Fibroblast of lung (primary cell): ENCODE measurements at regions not wholly inside any gene's neighbourhood (a gene's known extent, or its start where the extent isn't known, plus 50 kb on each side); places are given as distances from the start of the nearest gene placed in this dataset.
"Not testable (repeated sequence)": the region's sequence is repeated elsewhere in the genome, so short reads cannot be mapped to it uniquely, and the experiment has no call there.

Experiments used
- DNase-seq, 2 donors: peaks; one replicate each; pipeline versions ENCODE4 v3.0.0 to v3.0.0-alpha.2; 2010; ENCODE audit warnings: low read depth in 2 of 2
- H2AFZ ChIP-seq: 2 replicates; pipeline ENCODE4 v1.5.1; 2012; ENCODE audit warnings: low read length, control low read depth, inconsistent platforms
- H3K27ac ChIP-seq: 2 replicates; pipeline ENCODE4 v1.5.1; 2011; ENCODE audit warnings: low read length, control low read depth; ENCODE audit not compliant: insufficient read depth
- H3K27me3 ChIP-seq: 2 replicates; pipeline ENCODE4 v1.5.1; 2011; ENCODE audit warnings: mild to moderate bottlenecking, low read length; ENCODE audit not compliant: control insufficient read depth, insufficient read depth
- H3K36me3 ChIP-seq: 2 replicates; pipeline ENCODE4 v1.5.1; 2011; ENCODE audit warnings: low read length; ENCODE audit not compliant: control insufficient read depth, insufficient read depth
- H3K4me1 ChIP-seq: 2 replicates; pipeline ENCODE4 v1.5.1; 2011; ENCODE audit warnings: low read length; ENCODE audit not compliant: control insufficient read depth, insufficient read depth; ENCODE audit errors: extremely low read depth
- H3K4me2 ChIP-seq: 2 replicates; pipeline ENCODE4 v1.5.1; 2011; ENCODE audit warnings: low read length, control low read depth; ENCODE audit not compliant: insufficient read depth; ENCODE audit errors: extremely low read depth
- H3K4me3 ChIP-seq, 4 experiments: fragments of 200-600 bp in 1 of 4; sonication (generic) in 1 of 4; replicated peaks in 1 of 4; 2 replicates each; pipeline ENCODE4 v1.5.1; 2011 to 2016; ENCODE audit warnings: low read length in 4 of 4, low read depth in 3 of 4, mild to moderate bottlenecking in 3 of 4, control low read depth in 2 of 4, inconsistent platforms in 1 of 4, mixed read lengths in 1 of 4; ENCODE audit not compliant: insufficient read depth in 1 of 4; ENCODE audit errors: control extremely low read depth in 1 of 4
- H3K79me2 ChIP-seq: 2 replicates; pipeline ENCODE4 v1.5.1; 2012; ENCODE audit warnings: mild to moderate bottlenecking, low read length, inconsistent platforms; ENCODE audit not compliant: control insufficient read depth, insufficient read depth
- H3K9ac ChIP-seq: 2 replicates; pipeline ENCODE4 v1.5.1; 2011; ENCODE audit warnings: mild to moderate bottlenecking, low read length, control low read depth; ENCODE audit not compliant: insufficient read depth
- H3K9me3 ChIP-seq: 2 replicates; pipeline ENCODE4 v1.5.1; 2012; ENCODE audit warnings: low read depth, low read length; ENCODE audit not compliant: control insufficient read depth, insufficient read depth
- H4K20me1 ChIP-seq: 2 replicates; pipeline ENCODE4 v1.5.1; 2011; ENCODE audit warnings: low read length; ENCODE audit not compliant: control insufficient read depth, insufficient read depth; ENCODE audit errors: extremely low read depth
- EZH2 ChIP-seq: IDR thresholded peaks from 2 replicates; pipeline ENCODE4 v1.5.1; 2012; ENCODE audit warnings: low read length, control low read depth, mild to moderate bottlenecking; ENCODE audit errors: missing control alignments
- TF ChIP-seq, protein P1 (sequence below), 2 donors: IDR thresholded peaks in 1 of 2; conservative IDR thresholded peaks in 1 of 2; 1 replicate in 1 of 2; 2 replicates in 1 of 2; pipeline ENCODE4 v1.5.1; 2011 to 2012; ENCODE audit warnings: low read length in 2 of 2, control low read depth in 1 of 2, inconsistent platforms in 1 of 2, low read depth in 1 of 2, mild to moderate bottlenecking in 1 of 2

DNA sequence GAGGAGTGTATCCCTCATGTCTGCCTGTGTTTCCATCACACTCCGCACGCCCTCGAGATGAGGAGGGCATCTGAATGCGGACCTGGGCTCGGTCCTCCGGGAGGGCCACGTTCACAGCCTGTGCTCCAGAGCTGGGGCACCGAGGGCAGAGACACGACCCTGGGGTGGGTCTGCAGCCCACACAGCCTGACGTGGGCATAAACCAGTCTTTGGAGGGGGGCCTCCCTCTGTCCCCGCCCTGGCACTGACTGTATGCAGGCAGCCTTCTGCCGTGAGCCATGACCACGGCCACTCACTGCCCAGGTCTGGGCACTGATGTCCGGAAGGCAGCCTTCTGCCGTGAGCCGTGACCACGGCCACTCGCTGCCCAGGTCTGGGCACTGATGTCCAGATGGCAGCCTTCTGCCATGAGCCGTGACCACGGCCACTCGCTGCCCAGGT, 1425.1 kb downstream of the BRD1 start:
- no peak for DNase-seq
- Histone ChIP-seq H3K79me2 (no peaks in the 10 kb centered on the region), H3K36me3 (no peaks in the 10 kb centered on the region), H4K20me1 (no peaks in the 10 kb centered on the region), H3K9me3 (no peaks in the 10 kb centered on the region), H3K9ac (no peak overlapping the region), H2AFZ (no peak overlapping the region), H3K27ac (no peak overlapping the region), H3K27me3 (no peaks in the 10 kb centered on the region), H3K4me3 (no peak overlapping the region), H3K4me1 (no peaks in the 10 kb centered on the region), H3K4me2 (no peak overlapping the region)
- TF ChIP-seq EZH2: no peak
- TF ChIP-seq, protein P1, sequence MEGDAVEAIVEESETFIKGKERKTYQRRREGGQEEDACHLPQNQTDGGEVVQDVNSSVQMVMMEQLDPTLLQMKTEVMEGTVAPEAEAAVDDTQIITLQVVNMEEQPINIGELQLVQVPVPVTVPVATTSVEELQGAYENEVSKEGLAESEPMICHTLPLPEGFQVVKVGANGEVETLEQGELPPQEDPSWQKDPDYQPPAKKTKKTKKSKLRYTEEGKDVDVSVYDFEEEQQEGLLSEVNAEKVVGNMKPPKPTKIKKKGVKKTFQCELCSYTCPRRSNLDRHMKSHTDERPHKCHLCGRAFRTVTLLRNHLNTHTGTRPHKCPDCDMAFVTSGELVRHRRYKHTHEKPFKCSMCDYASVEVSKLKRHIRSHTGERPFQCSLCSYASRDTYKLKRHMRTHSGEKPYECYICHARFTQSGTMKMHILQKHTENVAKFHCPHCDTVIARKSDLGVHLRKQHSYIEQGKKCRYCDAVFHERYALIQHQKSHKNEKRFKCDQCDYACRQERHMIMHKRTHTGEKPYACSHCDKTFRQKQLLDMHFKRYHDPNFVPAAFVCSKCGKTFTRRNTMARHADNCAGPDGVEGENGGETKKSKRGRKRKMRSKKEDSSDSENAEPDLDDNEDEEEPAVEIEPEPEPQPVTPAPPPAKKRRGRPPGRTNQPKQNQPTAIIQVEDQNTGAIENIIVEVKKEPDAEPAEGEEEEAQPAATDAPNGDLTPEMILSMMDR (conservative IDR thresholded peaks at IDR 0.05 in 1 of 2, IDR thresholded peaks at IDR 0.05 in 1 of 2; ENCODE audit: low read depth in 1 of 2, low read length in 2 of 2): no peak

DNA sequence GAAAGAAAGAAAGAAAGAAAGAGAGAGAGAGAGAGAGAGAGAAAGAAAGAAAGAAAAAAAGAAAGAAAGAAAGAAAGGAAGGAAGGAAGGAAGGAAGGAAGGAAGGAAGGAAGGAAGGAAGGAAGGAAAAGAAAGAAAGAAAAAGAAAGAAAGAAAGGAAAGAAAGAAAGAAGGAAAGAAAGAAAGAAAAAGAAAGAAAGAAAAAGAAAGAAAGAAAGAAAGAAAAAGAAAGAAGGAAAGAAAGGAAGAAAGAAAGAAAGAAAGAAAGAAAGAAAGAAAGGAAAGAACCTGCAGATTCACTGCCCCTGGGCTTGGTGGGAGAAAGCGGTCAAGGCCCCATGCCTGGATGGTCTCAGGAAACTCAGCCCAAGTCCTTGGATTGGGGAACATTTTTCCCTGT, 1426.2 kb downstream of the BRD1 start:
- DNase-seq: not testable (repeated sequence)

DNA sequence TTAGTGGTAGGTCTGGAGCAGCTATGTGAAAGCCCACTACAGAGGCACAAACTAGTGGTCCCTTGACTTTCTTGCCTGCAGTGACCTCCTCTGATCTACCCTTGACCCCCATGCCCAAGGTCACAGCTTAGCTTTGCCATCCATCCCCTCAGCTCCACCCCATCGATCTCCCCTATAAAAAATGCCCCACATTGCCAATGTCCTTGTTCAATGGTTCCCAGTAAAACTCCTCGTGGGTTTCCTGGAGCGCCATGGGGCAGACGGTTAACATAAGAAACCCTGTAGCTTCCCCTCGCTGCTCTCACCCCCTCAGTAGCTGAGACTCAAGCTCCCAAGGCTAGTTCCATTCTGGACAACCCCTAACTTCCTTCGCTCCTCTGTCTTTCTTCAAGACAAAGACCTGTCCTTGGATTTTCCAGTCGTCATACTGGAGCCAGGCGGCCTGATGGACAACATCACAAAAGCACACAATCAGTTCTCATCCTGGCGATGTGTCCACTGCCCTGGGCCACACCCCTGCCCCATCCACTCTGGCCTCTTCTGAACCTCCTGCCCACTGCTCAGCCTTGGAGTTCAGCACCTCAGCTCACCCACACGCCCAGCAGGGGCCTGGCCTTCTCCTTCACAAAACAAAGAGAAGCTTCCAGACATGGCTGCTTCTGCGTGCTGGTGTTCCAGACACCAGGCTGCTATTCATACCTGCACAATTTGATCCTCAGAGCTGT, 1429.3 kb downstream of the BRD1 start:
- H3K9me3 ChIP-seq: no peaks in the 10 kb centered on the region
- H3K27me3 ChIP-seq: no peaks in the 10 kb centered on the region
- no peak overlapping the region for H3K4me3 ChIP-seq
- H3K4me2 ChIP-seq: no peak overlapping the region
- no peak overlapping the region for H3K9ac ChIP-seq
- H3K4me1 ChIP-seq: no peaks in the 10 kb centered on the region
- H3K27ac ChIP-seq: no peak overlapping the region
- no peaks in the 10 kb centered on the region for H4K20me1 ChIP-seq
- TF ChIP-seq EZH2: no peak
- TF ChIP-seq, protein P1 (conservative IDR thresholded peaks at IDR 0.05 in 1 of 2, IDR thresholded peaks at IDR 0.05 in 1 of 2; ENCODE audit: low read depth in 1 of 2, low read length in 2 of 2): no peak
- H3K36me3 ChIP-seq: no peaks in the 10 kb centered on the region
- no peak for DNase-seq
- no peaks in the 10 kb centered on the region for H3K79me2 ChIP-seq
- no peak overlapping the region for H2AFZ ChIP-seq

More for the DNA sequence above, 1426.2 kb downstream of the BRD1 start:
- H3K9ac ChIP-seq, H3K9me3 ChIP-seq, H2AFZ ChIP-seq, H3K4me1 ChIP-seq, H3K27ac ChIP-seq, H3K4me3 ChIP-seq, H3K36me3 ChIP-seq, H4K20me1 ChIP-seq, H3K27me3 ChIP-seq, H3K4me2 ChIP-seq, H3K79me2 ChIP-seq: not testable (repeated sequence)
